Activated T-cell treated with anti-CD3 and anti-CD28 coated beads for 1 hour (primary cell): ENCODE measurements at regions not wholly inside any gene's neighbourhood (a gene's known extent, or its start where the extent isn't known, plus 50 kb on each side); places are given as distances from the start of the nearest gene placed in this dataset.

Experiments used
- DNase-seq: peaks from one replicate; pipeline ENCODE4 v3.0.0-alpha.2; 2020; ENCODE audit warnings: low read depth

DNA sequence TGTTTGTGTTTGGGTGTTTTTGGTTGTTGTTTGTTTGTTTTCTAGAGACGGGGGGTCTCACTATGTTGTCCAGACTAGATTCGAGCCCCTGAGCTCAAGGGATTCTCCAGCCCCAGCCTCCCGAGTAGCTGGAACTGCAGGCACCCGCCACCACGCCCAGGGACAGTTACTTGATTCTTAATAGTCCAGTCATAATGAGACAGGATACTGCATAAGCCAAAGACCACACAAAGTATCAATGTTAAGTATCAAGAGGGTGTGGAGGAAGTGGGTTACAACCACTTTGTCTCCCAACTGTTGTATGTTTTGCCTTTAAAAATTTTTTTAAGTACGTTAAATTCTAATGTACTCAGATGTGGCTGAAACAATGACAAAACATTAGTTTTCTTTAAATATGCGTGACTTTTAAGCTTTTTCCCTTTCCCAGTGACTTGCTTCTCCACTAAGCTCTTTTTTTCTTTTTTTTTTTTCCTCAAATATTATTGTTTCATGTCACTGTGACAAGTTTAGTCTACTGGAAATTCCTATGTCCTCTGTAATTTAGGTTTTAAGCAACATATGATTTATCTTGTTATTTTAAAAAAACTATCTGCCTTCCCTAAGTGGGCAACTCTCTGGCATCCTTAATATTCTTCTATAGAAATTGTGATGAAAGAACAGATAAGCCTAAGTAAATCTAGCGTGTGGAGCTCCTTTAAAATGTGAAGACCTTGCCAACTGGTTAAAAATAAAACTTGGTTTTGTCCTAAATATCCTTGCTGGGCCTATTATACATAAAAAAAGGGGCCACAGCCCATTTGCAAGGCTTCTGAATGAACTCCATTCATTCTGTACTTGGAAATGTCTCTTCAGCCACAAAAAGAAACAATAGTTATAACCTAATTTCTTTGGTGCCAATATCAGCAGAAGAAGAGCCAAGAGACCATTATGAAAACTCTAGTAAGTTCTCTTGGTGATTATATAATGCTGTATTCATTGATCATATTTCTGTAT, 56.2 kb upstream of the DPH5 start:
- no peak for DNase-seq

GRCh38 chr1:101080859-101081258, 55.3 kb upstream of the DPH5 start:
- DNase-seq: no peak

DNA sequence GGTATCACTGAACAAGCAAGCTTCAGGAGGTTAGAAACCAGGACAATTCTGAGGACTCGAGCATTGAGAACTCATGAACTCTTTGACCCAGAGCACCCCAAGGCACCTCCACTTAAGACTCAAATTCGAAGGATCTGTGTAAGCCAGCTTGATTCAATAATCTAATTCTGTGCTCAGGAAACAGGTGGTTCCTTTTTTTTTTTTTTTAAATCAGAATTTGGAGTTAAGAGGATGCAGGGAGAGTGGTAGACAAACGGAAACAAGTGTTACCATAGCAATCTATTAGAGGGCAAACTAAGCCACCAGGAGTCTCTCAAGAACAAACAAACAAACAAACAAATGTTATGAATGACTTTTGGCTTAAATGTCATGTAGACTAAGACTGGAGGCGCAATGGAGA, 53.8 kb upstream of the DPH5 start:
- DNase-seq: no peak

DNA sequence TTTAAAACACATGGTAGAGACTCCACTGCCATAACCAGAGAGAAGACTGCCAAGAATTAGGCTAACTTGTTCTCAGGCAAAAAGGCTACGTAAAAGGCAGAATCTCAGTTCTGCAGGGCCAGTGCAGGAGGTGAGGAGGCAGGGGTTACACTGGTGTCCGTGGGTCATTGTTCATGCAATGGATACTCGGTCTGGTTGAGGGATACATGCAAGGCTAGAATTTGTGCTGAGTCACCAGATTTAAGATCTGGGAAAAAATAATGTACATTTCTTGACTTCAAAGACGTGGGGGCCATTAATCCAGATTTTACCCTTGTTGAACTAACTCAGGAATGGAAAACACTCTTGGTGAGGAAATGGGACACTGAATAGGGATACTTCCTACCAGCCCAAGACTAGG, 52.3 kb upstream of the DPH5 start:
- DNase-seq: no peak

GRCh38 chr1:101075926-101076325, 50.3 kb upstream of the DPH5 start:
- DNase-seq: no peak
